Keratinocyte (primary cell): ENCODE measurements at regions not wholly inside any gene's neighbourhood (a gene's known extent, or its start where the extent isn't known, plus 50 kb on each side); places are given as distances from the start of the nearest gene placed in this dataset.

Experiments
- DNase-seq: peaks from one replicate; pipeline ENCODE4 v3.0.0-alpha.2; 2011; ENCODE audit warnings: low read depth, missing footprints, low spot score
- FAIRE-seq: peaks from 2 replicates; lab custom pipeline; 2011; peaks lifted over from hg19 to GRCh38; lab: Jason Lieb, UNC
- H2AFZ ChIP-seq: 2 replicates; pipeline ENCODE4 v1.6.0; 2012; ENCODE audit warnings: low read length, control low read depth, inconsistent platforms; ENCODE audit not compliant: control insufficient read depth
- H3K27ac ChIP-seq: 2 replicates; pipeline ENCODE4 v1.5.1; 2011; ENCODE audit warnings: low read length; ENCODE audit not compliant: control insufficient read depth, insufficient read depth
- H3K27me3 ChIP-seq: 3 replicates; pipeline ENCODE4 v1.6.0; 2011; ENCODE audit warnings: low read length; ENCODE audit not compliant: control insufficient read depth, insufficient read depth; ENCODE audit errors: extremely low read depth
- H3K36me3 ChIP-seq, 2 experiments: 2 replicates in 1 of 2; 3 replicates in 1 of 2; pipeline ENCODE4 v1.5.1; 2011; ENCODE audit warnings: low read length in 2 of 2, mild to moderate bottlenecking in 1 of 2; ENCODE audit not compliant: control insufficient read depth in 2 of 2, insufficient read depth in 2 of 2; ENCODE audit errors: extremely low read depth in 1 of 2
- H3K4me1 ChIP-seq: 3 replicates; pipeline ENCODE4 v1.5.1; 2011; ENCODE audit warnings: low read length; ENCODE audit not compliant: control insufficient read depth, insufficient read depth; ENCODE audit errors: extremely low read depth
- H3K4me2 ChIP-seq: 3 replicates; pipeline ENCODE4 v1.6.0; 2011; ENCODE audit warnings: low read depth, low read length; ENCODE audit not compliant: control insufficient read depth, insufficient read depth; ENCODE audit errors: extremely low read depth
- H3K4me3 ChIP-seq, 3 experiments: fragments of 200-600 bp in 1 of 3; sonication (generic) in 1 of 3; 2 replicates in 2 of 3; 3 replicates in 1 of 3; pipeline ENCODE4 v1.5.1; 2011 to 2016; ENCODE audit warnings: low read length in 3 of 3, mild to moderate bottlenecking in 3 of 3, control low read depth in 2 of 3, inconsistent platforms in 1 of 3, low read depth in 1 of 3, mixed read lengths in 1 of 3, mixed run types in 1 of 3, moderate library complexity in 1 of 3; ENCODE audit not compliant: control insufficient read depth in 2 of 3, insufficient read depth in 2 of 3; ENCODE audit errors: extremely low read depth in 1 of 3
- H3K79me2 ChIP-seq: 2 replicates; pipeline ENCODE4 v1.6.0; 2012; ENCODE audit warnings: low read length; ENCODE audit not compliant: control insufficient read depth, insufficient read depth
- H3K9ac ChIP-seq: 3 replicates; pipeline ENCODE4 v1.6.0; 2011; ENCODE audit warnings: low read length; ENCODE audit not compliant: control insufficient read depth, insufficient read depth; ENCODE audit errors: extremely low read depth
- H3K9me1 ChIP-seq: 3 replicates; pipeline ENCODE4 v1.6.0; 2011; ENCODE audit warnings: low read length; ENCODE audit not compliant: control insufficient read depth, insufficient read depth; ENCODE audit errors: extremely low read depth
- H3K9me3 ChIP-seq: 2 replicates; pipeline ENCODE4 v1.5.1; 2012; ENCODE audit warnings: low read depth, low read length; ENCODE audit not compliant: control insufficient read depth
- H4K20me1 ChIP-seq: 3 replicates; pipeline ENCODE4 v1.6.0; 2011; ENCODE audit warnings: low read length; ENCODE audit not compliant: control insufficient read depth, insufficient read depth; ENCODE audit errors: extremely low read depth
- CTCF ChIP-seq, 3 experiments: IDR thresholded peaks in 1 of 3; conservative IDR thresholded peaks in 1 of 3; optimal IDR thresholded peaks in 1 of 3; 2 replicates in 2 of 3; 3 replicates in 1 of 3; pipeline versions ENCODE3 to v1.5.1; 2011; ENCODE audit warnings: low read length in 3 of 3, mild to moderate bottlenecking in 3 of 3, moderate library complexity in 2 of 3, control low read depth in 1 of 3, inconsistent platforms in 1 of 3; ENCODE audit not compliant: insufficient read depth in 2 of 3; ENCODE audit errors: extremely low read depth in 1 of 3
- EZH2 ChIP-seq: IDR thresholded peaks from one replicate; pipeline ENCODE4 v1.6.1; 2012; ENCODE audit warnings: inconsistent platforms, mild to moderate bottlenecking, low read length, moderate library complexity
- dilution Hi-C: fragments of 300-500 bp; cut with MboI; formaldehyde crosslinking; loops from one replicate; pipeline ENCODE4 v1.7.0; 2020; ENCODE audit warnings: low sequenced_read_pairs; ENCODE audit not compliant: extremely low pct_ligation_motif_present

- no peak for FAIRE-seq
- dilution Hi-C loops = no loop called here
- TF ChIP-seq CTCF (optimal IDR thresholded peaks at IDR 0.05 in 1 of 3, IDR thresholded peaks at IDR 0.05 in 1 of 3, conservative IDR thresholded peaks at IDR 0.05 in 1 of 3; ENCODE audit: extremely low read depth in 1 of 3, insufficient read depth in 2 of 3, low read length in 3 of 3) (no peak), EZH2 (no peak)
These were observed 149.7 kb upstream of the TMEM170B start for GRCh38 chr6:11387707-11388430.

DNA sequence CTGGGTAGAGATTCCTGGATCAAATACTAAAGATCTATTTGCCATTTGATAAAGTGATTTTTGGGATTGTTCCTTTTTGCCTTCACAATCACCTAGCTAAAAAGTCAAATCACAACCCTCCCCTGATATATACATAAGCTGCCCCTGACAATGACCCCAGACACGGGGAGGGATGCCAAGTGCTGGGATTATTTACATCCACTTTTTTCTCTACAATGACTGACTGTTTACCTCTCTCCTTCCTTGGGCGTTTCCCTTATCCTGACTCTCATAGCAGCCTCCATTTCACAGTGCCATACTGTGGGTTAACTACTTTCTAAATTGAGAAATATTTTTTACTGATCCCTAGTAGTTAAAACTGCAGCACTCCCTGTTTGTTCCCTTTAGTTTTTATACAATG is 150.8 kb upstream of the TMEM170B start:
- TF ChIP-seq CTCF (optimal IDR thresholded peaks at IDR 0.05 in 1 of 3, IDR thresholded peaks at IDR 0.05 in 1 of 3, conservative IDR thresholded peaks at IDR 0.05 in 1 of 3; ENCODE audit: extremely low read depth in 1 of 3, insufficient read depth in 2 of 3, low read length in 3 of 3) = no peak
- TF ChIP-seq EZH2 = no peak
- H4K20me1 ChIP-seq = no peaks in the 10 kb centered on the region
- no peak overlapping the region for H3K27ac ChIP-seq
- DNase-seq (no peak), FAIRE-seq (no peak)
- H3K4me3 ChIP-seq = no peak overlapping the region
- H3K36me3 ChIP-seq = no peaks in the 10 kb centered on the region
- H3K4me2 ChIP-seq = no peak overlapping the region
- H3K27me3 ChIP-seq = no peaks in the 10 kb centered on the region
- no peaks in the 10 kb centered on the region for H3K9me3 ChIP-seq
- H2AFZ ChIP-seq = no peak overlapping the region
- peaks cover 9% of the 10 kb centered on the region for H3K4me1 ChIP-seq
- dilution Hi-C loops = no loop called here
- no peaks in the 10 kb centered on the region for H3K79me2 ChIP-seq
- no peak overlapping the region for H3K9ac ChIP-seq
- H3K9me1 ChIP-seq = no peaks in the 10 kb centered on the region

More at GRCh38 chr6:11387707-11388430, 149.7 kb upstream of the TMEM170B start:
- no peak overlapping the region for H3K27ac ChIP-seq
- H3K4me2 ChIP-seq = no peak overlapping the region
- H2AFZ ChIP-seq = no peak overlapping the region
- no peaks in the 10 kb centered on the region for H3K9me1 ChIP-seq
- no peaks in the 10 kb centered on the region for H3K79me2 ChIP-seq
- no peak overlapping the region for H3K4me3 ChIP-seq
- no peaks in the 10 kb centered on the region for H3K36me3 ChIP-seq
- DNase-seq = no peak
- H3K4me1 ChIP-seq = peaks cover 9% of the 10 kb centered on the region
- no peaks in the 10 kb centered on the region for H4K20me1 ChIP-seq
- no peaks in the 10 kb centered on the region for H3K9me3 ChIP-seq
- H3K27me3 ChIP-seq = no peaks in the 10 kb centered on the region
- H3K9ac ChIP-seq = no peak overlapping the region
